ENCODE measurements at regions not wholly inside any gene's neighbourhood (a gene's known extent, or its start where the extent isn't known, plus 50 kb on each side); places are given as distances from the start of the nearest gene placed in this dataset.

DNA sequence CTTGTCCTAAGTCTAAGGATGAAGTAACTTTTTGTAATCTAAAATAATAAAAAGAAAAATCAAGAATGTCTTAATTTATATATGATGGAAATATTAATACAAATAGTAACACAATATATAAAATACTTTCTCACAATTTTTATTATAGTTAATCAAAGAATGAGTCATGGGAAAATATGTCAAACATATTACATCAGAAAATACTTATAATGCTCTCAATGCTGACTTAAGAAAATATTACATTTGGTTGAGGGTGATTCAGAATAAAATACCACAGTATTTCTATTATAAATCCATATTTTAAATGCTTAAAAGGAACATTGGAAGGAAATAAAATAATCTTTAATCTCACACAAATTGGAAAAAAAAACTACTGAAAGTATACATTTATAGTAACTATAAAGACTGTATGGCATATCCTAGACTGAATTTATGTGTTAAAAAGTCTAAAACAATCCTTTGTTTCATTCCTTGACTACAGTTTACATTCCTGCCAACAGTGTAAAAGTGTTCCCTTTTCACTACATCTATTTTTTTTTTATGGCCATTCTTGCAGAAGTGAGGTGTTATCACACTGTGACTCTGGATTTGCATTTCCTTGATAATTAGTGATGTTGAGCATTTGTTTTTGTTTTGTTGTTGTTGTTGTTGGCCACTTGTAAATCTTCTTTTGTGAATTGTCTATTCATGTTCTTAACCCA lies 1573.5 kb upstream of the ACVR2A start:
- TF ChIP-seq, protein P1, sequence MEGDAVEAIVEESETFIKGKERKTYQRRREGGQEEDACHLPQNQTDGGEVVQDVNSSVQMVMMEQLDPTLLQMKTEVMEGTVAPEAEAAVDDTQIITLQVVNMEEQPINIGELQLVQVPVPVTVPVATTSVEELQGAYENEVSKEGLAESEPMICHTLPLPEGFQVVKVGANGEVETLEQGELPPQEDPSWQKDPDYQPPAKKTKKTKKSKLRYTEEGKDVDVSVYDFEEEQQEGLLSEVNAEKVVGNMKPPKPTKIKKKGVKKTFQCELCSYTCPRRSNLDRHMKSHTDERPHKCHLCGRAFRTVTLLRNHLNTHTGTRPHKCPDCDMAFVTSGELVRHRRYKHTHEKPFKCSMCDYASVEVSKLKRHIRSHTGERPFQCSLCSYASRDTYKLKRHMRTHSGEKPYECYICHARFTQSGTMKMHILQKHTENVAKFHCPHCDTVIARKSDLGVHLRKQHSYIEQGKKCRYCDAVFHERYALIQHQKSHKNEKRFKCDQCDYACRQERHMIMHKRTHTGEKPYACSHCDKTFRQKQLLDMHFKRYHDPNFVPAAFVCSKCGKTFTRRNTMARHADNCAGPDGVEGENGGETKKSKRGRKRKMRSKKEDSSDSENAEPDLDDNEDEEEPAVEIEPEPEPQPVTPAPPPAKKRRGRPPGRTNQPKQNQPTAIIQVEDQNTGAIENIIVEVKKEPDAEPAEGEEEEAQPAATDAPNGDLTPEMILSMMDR (IDR thresholded peaks at IDR 0.05): no peak
- Histone ChIP-seq H3K36me3 (ENCODE audit: control insufficient read depth, insufficient read depth, low read length) (no peaks in the 10 kb centered on the region), H3K9me3 (ENCODE audit: control insufficient read depth, low read length) (no peaks in the 10 kb centered on the region), H2AFZ (no peak overlapping the region), H3K27me3 (ENCODE audit: control insufficient read depth, insufficient read depth, low read length) (no peaks in the 10 kb centered on the region), H3K9ac (no peak overlapping the region), H3K4me1 (no peaks in the 10 kb centered on the region), H3K27ac (no peak overlapping the region), H3K79me2 (no peaks in the 10 kb centered on the region), H3K4me3 (ENCODE audit: low read depth, low read length) (no peak overlapping the region), H3K4me2 (ENCODE audit: low read length) (no peak overlapping the region)

- no peaks in the 10 kb centered on the region for H3K9me3 ChIP-seq (ENCODE audit: control insufficient read depth, low read length)
- no peak overlapping the region for H3K27ac ChIP-seq
- H3K4me3 ChIP-seq (ENCODE audit: low read depth, low read length): no peak overlapping the region
- no peaks in the 10 kb centered on the region for H3K27me3 ChIP-seq (ENCODE audit: control insufficient read depth, insufficient read depth, low read length)
- no peak overlapping the region for H2AFZ ChIP-seq
- H3K4me1 ChIP-seq: no peaks in the 10 kb centered on the region
- H3K9ac ChIP-seq: no peak overlapping the region
- H3K4me2 ChIP-seq (ENCODE audit: low read length): no peak overlapping the region
- TF ChIP-seq, protein P1 (IDR thresholded peaks at IDR 0.05): no peak
- no peaks in the 10 kb centered on the region for H3K36me3 ChIP-seq (ENCODE audit: control insufficient read depth, insufficient read depth, low read length)
- H3K79me2 ChIP-seq: no peaks in the 10 kb centered on the region
These were observed 1574.2 kb upstream of the ACVR2A start for GRCh38 chr2:146270618-146271017.

DNA sequence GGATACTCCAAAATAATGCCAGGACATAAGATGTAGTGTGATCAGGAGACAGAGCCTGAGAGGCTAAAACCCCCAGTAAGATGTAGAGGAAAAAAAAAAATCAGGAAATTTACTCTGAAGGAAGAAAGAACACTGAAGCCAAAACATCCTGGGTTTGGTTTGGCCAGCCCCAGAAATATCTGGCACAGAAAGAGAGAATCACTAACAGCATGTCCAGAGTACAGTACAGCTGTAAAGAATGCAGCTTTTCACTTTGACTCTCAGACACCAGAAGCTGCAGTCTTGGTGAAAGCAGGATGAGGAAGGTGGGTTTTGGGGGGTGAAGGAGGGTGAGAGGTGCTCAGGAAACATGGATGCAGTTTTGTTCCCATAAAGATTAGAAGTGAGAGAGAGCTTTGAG lies 1577.7 kb upstream of the ACVR2A start:
- H3K4me3 ChIP-seq (ENCODE audit: low read depth, low read length): no peak overlapping the region
- no peaks in the 10 kb centered on the region for H3K9me3 ChIP-seq (ENCODE audit: control insufficient read depth, low read length)
- H3K4me2 ChIP-seq (ENCODE audit: low read length): no peak overlapping the region
- no peaks in the 10 kb centered on the region for H3K4me1 ChIP-seq
- H2AFZ ChIP-seq: no peak overlapping the region
- no peak overlapping the region for H3K9ac ChIP-seq
- TF ChIP-seq, protein P1 (IDR thresholded peaks at IDR 0.05): no peak
- H3K36me3 ChIP-seq (ENCODE audit: control insufficient read depth, insufficient read depth, low read length): no peaks in the 10 kb centered on the region
- no peak overlapping the region for H3K27ac ChIP-seq
- no peaks in the 10 kb centered on the region for H3K79me2 ChIP-seq
- no peaks in the 10 kb centered on the region for H3K27me3 ChIP-seq (ENCODE audit: control insufficient read depth, insufficient read depth, low read length)

DNA sequence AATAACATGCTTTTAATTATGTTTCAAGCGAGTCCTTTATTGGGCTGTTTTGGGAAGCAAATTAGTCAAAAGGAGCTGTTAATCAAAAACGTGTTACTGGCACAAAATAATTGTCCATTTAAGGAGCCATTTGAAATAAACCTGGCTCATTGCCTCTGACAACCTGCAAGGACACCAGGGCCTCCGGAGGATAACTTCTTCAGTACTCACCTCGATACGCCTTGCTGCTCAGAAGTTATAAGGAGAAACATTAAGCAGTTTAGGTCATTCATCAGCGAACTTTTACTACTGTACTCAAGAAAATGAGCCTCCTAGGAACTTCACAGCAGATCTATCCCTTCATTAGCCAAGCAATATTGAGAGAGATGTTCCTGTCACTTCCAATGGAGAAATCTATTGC lies 1579.2 kb upstream of the ACVR2A start:
- Histone ChIP-seq H3K79me2 (no peaks in the 10 kb centered on the region), H3K9me3 (ENCODE audit: control insufficient read depth, low read length) (no peaks in the 10 kb centered on the region), H3K4me3 (ENCODE audit: low read depth, low read length) (no peak overlapping the region)

More for the DNA sequence above, 1579.2 kb upstream of the ACVR2A start:
- H2AFZ ChIP-seq: no peak overlapping the region
- no peaks in the 10 kb centered on the region for H3K36me3 ChIP-seq (ENCODE audit: control insufficient read depth, insufficient read depth, low read length)
- H3K4me1 ChIP-seq: no peaks in the 10 kb centered on the region
- H3K9ac ChIP-seq: no peak overlapping the region
- no peaks in the 10 kb centered on the region for H3K27me3 ChIP-seq (ENCODE audit: control insufficient read depth, insufficient read depth, low read length)
- H3K27ac ChIP-seq: no peak overlapping the region
- no peak overlapping the region for H3K4me2 ChIP-seq (ENCODE audit: low read length)
- TF ChIP-seq, protein P1 (IDR thresholded peaks at IDR 0.05): no peak

Data from parathyroid adenoma (tissue), 2 donors.